Keratinocyte (primary cell): ENCODE measurements at regions not wholly inside any gene's neighbourhood (a gene's known extent, or its start where the extent isn't known, plus 50 kb on each side); places are given as distances from the start of the nearest gene placed in this dataset.
"Not testable (repeated sequence)": the region's sequence is repeated elsewhere in the genome, so short reads cannot be mapped to it uniquely, and the experiment has no call there.

Experiments
- CTCF ChIP-seq, 3 experiments: IDR thresholded peaks in 1 of 3; conservative IDR thresholded peaks in 1 of 3; optimal IDR thresholded peaks in 1 of 3; 2 replicates in 2 of 3; 3 replicates in 1 of 3; pipeline versions ENCODE3 to v1.5.1; 2011; ENCODE audit warnings: low read length in 3 of 3, mild to moderate bottlenecking in 3 of 3, moderate library complexity in 2 of 3, control low read depth in 1 of 3, inconsistent platforms in 1 of 3; ENCODE audit not compliant: insufficient read depth in 2 of 3; ENCODE audit errors: extremely low read depth in 1 of 3
- EZH2 ChIP-seq: IDR thresholded peaks from one replicate; pipeline ENCODE4 v1.6.1; 2012; ENCODE audit warnings: inconsistent platforms, mild to moderate bottlenecking, low read length, moderate library complexity

GRCh38 chr6:166231181-166231580 is 63.5 kb upstream of the TBXT start:
- TF ChIP-seq EZH2; CTCF (optimal IDR thresholded peaks at IDR 0.05 in 1 of 3, IDR thresholded peaks at IDR 0.05 in 1 of 3, conservative IDR thresholded peaks at IDR 0.05 in 1 of 3; ENCODE audit: extremely low read depth in 1 of 3, insufficient read depth in 2 of 3, low read length in 3 of 3): not testable (repeated sequence)
